Islet of Langerhans (tissue), 1 donor: ENCODE measurements at regions not wholly inside any gene's neighbourhood (a gene's known extent, or its start where the extent isn't known, plus 50 kb on each side); places are given as distances from the start of the nearest gene placed in this dataset.

Experiments
- FAIRE-seq: peaks from one replicate; lab custom pipeline; 2011; peaks lifted over from hg19 to GRCh38; lab: Jason Lieb, UNC

- FAIRE-seq = peak; percentile 9
Measured at GRCh38 chr6:100267721-100268123, 197.0 kb downstream of the SIM1 start.

- FAIRE-seq = no peak
Measured at GRCh38 chr6:100266494-100267401, 198.0 kb downstream of the SIM1 start.

GRCh38 chr6:100262086-100262485, 202.6 kb downstream of the SIM1 start:
- FAIRE-seq = no peak

- peak; percentile 47 for FAIRE-seq
Measured at GRCh38 chr6:100261486-100261885, 203.2 kb downstream of the SIM1 start.

- no peak for FAIRE-seq
Measured at GRCh38 chr6:100260584-100260983, 204.1 kb downstream of the SIM1 start.

- no peak for FAIRE-seq
Measured at GRCh38 chr6:100259865-100260264, 204.9 kb downstream of the SIM1 start.

- FAIRE-seq = no peak
Measured at GRCh38 chr6:100258752-100259151, 206.0 kb downstream of the SIM1 start.

GRCh38 chr6:100257793-100258395, 206.8 kb downstream of the SIM1 start:
- FAIRE-seq = peak; percentile 76

- no peak for FAIRE-seq
Measured at GRCh38 chr6:100255701-100256100, 209.0 kb downstream of the SIM1 start.

- no peak for FAIRE-seq
Measured at GRCh38 chr6:100247123-100247522, 217.6 kb downstream of the SIM1 start.

GRCh38 chr6:100246206-100246605, 218.5 kb downstream of the SIM1 start:
- FAIRE-seq = peak; percentile 96

- FAIRE-seq = no peak
Measured at GRCh38 chr6:100240798-100241197, 223.9 kb downstream of the SIM1 start.

- no peak for FAIRE-seq
Measured at GRCh38 chr6:100237821-100238220, 226.9 kb downstream of the SIM1 start.

GRCh38 chr6:100236389-100236788, 228.3 kb downstream of the SIM1 start:
- no peak for FAIRE-seq

GRCh38 chr6:100235631-100236030, 229.1 kb downstream of the SIM1 start:
- no peak for FAIRE-seq

- no peak for FAIRE-seq
Measured at GRCh38 chr6:100234625-100235024, 230.1 kb downstream of the SIM1 start.

GRCh38 chr6:100232781-100233573, 231.7 kb downstream of the SIM1 start:
- FAIRE-seq = no peak

- no peak for FAIRE-seq
Measured at GRCh38 chr6:100230953-100231316, 233.8 kb downstream of the SIM1 start.

- FAIRE-seq = no peak
Measured at GRCh38 chr6:100230115-100230952, 234.4 kb downstream of the SIM1 start.

GRCh38 chr6:100229512-100229911, 235.2 kb downstream of the SIM1 start:
- FAIRE-seq = peak; percentile 79

- no peak for FAIRE-seq
Measured at GRCh38 chr6:100228834-100229441, 234.9 kb upstream of the MCHR2 start.

- peak; percentile 36 for FAIRE-seq
Measured at GRCh38 chr6:100228437-100228833, 234.4 kb upstream of the MCHR2 start.
